ENCODE measurements at regions not wholly inside any gene's neighbourhood (a gene's known extent, or its start where the extent isn't known, plus 50 kb on each side); places are given as distances from the start of the nearest gene placed in this dataset.

DNA sequence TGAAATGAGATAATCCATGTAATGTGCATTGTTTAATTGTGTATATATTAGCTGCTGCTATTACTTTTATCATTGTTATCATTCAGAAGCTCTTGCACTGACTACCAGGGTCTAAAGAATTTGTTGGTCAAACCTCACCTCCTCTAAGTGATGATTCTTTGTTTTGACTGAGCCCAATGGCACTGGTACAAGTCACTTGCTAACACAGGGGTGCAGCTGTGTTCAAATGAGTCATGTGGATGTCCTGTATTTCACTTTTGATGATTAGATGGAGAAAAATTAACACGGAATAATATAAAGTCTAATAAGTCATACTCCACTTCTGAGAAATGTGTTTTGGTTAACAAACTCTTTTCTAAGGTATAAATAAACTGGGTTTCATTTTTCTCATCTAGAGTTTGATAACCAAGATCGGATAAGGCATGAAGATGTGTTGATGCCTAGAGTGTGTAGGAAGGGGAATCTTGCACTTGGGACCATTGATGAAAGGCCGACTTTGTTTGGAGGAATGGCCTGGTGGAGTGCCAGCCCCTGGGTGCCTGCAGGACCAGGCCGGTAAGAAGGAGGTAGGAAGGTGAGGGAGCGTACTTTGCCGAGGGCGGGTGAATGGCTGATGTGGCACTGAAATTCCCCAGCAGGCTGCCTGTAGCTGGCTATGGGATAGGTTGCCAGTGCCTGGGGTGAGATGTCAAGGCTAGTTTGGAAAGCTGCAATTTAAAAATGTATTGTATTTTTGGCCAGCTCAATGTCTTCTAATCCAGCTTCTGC lies 244.7 kb upstream of the ZPLD1 start:
- TF ChIP-seq, protein P1, sequence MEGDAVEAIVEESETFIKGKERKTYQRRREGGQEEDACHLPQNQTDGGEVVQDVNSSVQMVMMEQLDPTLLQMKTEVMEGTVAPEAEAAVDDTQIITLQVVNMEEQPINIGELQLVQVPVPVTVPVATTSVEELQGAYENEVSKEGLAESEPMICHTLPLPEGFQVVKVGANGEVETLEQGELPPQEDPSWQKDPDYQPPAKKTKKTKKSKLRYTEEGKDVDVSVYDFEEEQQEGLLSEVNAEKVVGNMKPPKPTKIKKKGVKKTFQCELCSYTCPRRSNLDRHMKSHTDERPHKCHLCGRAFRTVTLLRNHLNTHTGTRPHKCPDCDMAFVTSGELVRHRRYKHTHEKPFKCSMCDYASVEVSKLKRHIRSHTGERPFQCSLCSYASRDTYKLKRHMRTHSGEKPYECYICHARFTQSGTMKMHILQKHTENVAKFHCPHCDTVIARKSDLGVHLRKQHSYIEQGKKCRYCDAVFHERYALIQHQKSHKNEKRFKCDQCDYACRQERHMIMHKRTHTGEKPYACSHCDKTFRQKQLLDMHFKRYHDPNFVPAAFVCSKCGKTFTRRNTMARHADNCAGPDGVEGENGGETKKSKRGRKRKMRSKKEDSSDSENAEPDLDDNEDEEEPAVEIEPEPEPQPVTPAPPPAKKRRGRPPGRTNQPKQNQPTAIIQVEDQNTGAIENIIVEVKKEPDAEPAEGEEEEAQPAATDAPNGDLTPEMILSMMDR (IDR thresholded peaks at IDR 0.05; ENCODE audit: insufficient read depth, low read length) = no peak
- TF ChIP-seq GABPA (IDR thresholded peaks at IDR 0.05; ENCODE audit: low read depth) (no peak), POLR2AphosphoS5 (IDR thresholded peaks at IDR 0.05; ENCODE audit: low read depth) (no peak)

Data from HL-60 (cell line).